ENCODE measurements at regions not wholly inside any gene's neighbourhood (a gene's known extent, or its start where the extent isn't known, plus 50 kb on each side); places are given as distances from the start of the nearest gene placed in this dataset.

- DNase-seq: no peak
Measured at GRCh38 chr2:129733579-129733978, 245.9 kb upstream of the RAB6C start.

DNA sequence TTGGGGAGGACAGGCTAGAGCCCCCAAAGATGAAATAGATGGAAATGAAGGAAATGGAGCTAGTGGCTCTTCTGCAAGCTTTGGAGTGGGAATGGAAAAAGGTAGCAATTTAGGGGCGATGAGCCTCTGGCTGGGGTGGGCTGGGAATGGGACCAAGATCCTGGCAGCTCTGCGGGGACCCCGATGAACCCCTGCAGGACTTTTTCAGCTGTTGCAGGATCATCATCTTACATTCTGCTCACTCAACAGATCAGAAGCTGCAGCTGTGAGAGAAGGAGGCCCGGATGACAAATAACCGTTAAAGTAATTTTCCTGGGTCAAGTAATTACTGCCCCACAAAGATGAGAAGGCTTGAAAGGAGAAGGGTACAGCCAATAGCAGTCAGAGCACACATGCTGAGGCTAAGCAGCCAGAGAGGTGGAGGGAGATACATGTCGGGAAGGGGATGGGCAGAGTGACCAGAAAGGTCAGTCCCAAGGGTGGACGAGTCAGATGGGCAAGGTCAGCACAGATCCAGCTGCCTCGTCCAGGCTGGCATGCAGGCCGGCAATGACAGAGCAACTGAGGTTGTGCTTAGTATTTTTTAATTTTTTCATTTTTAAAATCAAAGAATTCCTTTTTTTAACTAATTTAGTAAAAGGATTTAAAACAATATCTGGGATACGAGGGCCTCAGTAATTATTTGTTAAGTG, 245.0 kb upstream of the RAB6C start:
- no peak for DNase-seq

- no peak for DNase-seq
Measured at GRCh38 chr2:129735576-129735975, 243.9 kb upstream of the RAB6C start.

- no peak for DNase-seq
Measured at GRCh38 chr2:129737660-129738527, 241.6 kb upstream of the RAB6C start.

- DNase-seq: no peak
Measured at GRCh38 chr2:129738799-129739198, 240.7 kb upstream of the RAB6C start.

GRCh38 chr2:129740504-129740903, 239.0 kb upstream of the RAB6C start:
- DNase-seq: no peak

DNA sequence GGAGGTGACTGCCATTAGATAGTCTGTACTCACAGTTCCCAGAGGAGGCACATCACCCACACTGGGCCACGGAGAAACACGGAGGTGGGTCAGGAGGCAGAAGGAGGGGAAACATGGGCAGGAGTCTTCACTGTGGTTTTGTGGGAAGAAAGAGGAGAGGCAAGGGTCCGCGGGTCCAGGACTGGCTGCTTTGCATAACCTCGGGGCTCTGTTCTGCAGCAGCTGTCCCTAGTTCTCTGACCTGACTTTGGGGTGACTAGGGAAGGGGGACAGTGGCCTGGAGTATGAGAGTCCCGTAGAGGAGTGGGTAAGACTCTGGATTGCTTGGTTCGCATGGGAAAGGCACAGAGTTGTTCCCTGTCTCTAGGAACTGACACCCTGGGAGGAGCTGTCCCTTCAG, 238.3 kb upstream of the RAB6C start:
- DNase-seq: no peak

- DNase-seq: no peak
Measured at GRCh38 chr2:129741623-129742022, 237.8 kb upstream of the RAB6C start.

DNA sequence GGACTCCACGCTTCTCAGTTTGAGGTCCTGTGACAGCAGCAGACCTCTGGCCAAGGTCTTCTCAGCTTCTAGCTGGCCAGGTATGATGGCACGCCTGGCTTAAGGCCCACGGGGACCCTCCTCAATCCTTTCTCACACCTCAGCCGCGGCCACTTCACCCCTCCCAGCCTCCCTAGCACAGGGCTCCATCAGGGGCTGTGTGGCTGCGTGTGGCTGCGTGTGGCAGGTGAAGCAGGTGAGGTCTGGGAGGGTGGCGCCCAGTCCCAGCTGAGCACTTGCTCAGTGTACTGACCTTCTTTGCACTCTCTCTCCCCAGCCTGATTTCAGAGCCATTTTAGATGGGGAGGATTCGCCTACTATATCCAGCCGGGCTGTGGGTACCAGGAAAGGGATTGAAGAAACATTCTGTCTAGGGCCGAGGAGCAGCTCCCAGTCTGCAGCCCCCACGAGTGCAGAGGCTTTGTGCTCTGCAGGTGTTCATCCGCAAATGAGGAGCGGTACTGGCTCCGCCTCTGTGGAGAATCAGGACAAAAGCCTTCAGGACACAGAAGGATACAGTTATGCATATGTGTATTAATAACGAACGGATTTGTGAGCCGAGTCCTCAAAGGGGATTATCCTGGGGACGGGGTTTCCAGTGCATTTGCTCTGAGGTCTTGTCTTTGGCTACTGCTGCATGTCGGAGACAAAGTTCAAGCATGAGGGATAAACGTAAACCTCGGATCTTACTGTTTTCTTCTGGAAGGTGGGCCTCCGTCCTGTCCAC, 236.9 kb upstream of the RAB6C start:
- DNase-seq: no peak

- no peak for DNase-seq
Measured at GRCh38 chr2:129744141-129744540, 235.3 kb upstream of the RAB6C start.

DNA sequence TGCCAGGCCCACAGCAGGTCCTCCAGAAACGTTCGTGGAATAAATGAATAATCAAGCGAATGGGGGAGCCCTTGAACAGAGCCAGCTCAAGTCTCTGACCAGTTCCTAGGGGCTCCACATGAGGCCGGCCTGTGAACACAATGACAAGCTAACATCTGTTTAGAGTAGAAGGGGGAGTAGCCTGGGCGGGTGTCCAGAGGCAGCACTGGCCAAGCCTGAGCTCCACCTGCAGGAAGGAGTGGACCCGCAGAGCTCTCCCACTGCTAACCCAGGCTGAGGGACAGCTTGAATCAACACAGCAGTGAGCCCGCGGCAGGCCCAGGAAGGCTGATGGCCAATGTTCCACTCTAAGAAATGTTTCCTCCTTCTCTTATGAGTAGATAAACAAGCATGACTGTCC, 234.8 kb upstream of the RAB6C start:
- DNase-seq: peak; percentile 82

- DNase-seq: no peak
Measured at GRCh38 chr2:129747500-129748125, 231.9 kb upstream of the RAB6C start.

DNA sequence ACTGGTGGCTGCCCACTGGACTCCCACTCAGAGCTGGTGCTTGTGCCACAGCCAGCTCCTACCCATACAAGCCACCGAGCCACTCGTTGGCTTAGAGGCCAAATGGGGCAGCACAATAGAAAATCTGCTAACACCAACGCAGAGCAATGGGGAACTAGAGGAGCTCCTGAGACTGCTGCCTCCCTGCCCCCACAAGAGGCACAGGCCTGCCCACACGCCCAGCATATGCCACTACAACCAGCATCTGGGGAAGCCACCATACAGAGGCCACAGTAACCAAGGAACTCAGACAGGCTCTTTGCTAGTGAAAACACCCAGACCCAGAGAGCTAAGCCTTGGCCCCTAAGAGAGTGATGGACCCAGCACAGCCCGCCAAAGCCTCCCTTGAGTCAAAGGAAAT, 231.2 kb upstream of the RAB6C start:
- no peak for DNase-seq

DNA sequence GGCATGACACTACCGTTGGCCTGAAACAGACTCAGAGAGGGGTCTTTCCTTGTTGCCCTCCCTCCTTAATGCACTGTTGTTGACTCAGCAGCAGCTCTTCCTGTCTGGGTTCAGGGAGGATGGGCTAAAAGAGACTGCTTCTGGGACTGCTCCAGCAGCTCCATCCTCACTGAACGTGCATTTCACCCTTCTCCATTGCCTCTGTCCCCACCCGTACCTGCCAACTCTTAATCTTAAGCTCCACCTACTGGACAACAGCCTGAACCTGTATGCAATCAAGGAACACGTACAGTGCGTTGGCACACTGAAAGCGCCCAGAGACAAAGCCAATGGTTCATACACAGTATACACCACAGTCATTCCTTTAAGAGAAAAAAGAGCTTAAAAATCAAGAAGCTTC, 230.8 kb upstream of the RAB6C start:
- peak; percentile 41 for DNase-seq

DNA sequence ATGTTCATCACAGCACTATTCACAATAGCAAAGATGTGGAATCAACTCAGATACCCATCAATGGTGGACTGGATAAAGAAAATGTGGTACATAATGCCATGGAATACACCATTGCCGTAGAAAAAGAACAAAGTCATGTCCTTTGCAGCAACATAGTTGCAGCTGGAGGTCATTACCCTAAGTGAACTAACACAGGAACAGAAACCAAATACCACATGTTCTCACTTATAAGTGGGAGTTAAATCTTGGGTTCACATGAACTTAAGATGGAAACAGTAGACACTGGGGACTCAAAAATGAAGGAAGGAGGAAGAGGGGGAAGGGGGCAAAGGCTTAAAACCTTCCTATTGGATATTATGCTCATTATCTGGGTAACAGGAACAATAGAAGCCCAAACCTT, 228.1 kb upstream of the RAB6C start:
- no peak for DNase-seq

DNA sequence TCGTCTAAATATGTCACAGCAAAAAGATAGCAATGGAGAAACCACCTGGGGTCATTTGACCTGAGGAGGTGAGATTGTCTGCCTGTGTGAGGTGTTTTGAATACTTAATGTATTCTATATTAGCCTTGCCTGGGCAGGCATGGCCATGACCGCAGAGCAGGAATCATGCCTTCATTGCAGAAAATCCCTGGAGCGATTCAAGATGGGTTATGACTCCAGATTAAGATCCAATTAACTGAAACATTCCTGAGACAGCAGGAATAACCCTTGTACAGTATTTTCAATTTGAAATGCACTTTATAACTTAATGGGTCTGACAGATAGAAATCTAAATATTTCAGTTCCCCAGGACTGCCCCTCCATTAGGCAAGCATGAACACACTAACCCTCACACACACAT, 227.3 kb upstream of the RAB6C start:
- no peak for DNase-seq

DNA sequence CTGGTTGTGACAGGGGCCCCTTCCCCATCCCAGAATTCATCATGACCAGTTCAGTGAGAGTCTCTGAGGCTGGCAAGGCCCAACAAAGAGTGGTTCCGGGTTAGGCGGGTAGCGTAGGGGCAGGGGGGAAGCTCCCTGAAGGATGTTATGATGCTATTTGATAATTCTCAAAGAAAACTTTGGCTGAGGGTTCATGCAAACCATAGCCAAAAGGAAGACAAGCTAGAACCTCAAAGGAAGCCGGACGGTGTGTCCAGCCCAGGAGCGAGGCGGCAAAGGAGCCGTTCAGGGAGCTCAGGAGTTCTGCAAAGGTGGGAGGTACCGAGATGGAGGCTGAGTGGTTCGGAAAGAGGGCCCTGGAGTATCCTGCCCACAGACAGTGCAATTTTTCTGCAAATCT, 226.8 kb upstream of the RAB6C start:
- no peak for DNase-seq

- no peak for DNase-seq
Measured at GRCh38 chr2:129753261-129753660, 226.2 kb upstream of the RAB6C start.

- DNase-seq: no peak
Measured at GRCh38 chr2:129754421-129754820, 225.0 kb upstream of the RAB6C start.

GRCh38 chr2:129754831-129755230, 224.6 kb upstream of the RAB6C start:
- no peak for DNase-seq

DNA sequence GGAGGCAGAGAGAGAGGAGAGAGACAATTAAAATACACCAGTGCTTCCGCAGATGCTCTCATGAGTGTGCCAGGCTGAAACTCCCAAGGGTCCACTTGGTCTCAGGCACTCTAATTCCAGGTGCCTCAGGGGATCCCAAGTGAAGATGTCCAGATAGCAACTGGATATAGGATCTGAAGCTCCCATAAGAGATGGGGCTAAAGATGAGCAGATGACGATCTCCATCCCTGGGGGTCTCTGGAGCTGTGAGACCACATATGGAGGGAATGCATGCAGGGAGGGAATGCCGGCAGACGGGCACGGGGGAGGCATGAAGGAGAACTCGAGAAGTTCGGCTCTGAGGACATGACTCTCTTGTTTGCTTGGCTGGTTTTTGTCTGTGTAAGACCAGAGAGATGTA, 223.7 kb upstream of the RAB6C start:
- DNase-seq: no peak

- no peak for DNase-seq
Measured at GRCh38 chr2:129756276-129756675, 223.2 kb upstream of the RAB6C start.

Measured in tongue (tissue), 1 donor.